ENCODE measurements at regions not wholly inside any gene's neighbourhood (a gene's known extent, or its start where the extent isn't known, plus 50 kb on each side); places are given as distances from the start of the nearest gene placed in this dataset.
"Not testable (repeated sequence)": the region's sequence is repeated elsewhere in the genome, so short reads cannot be mapped to it uniquely, and the experiment has no call there.

DNA sequence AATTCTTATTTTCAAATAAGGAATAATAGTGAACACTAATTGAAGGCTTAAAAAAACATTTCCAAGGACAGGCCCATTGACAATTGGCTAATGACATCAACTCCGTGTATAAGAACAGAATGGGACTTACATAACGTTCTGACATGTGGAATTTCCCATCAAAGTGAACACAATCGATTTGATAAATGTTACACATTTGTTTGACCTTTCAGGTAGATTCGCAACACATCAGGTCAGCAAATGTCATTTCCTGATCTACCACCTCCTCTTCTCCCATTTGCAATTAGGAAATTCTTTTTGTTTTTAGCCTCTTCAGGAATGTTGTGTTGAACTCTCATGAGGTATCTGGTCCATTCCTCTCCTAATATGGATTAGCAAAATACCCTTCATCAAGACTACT is 292.9 kb upstream of the SLC14A2 start:
- DNase-seq: no peak

DNA sequence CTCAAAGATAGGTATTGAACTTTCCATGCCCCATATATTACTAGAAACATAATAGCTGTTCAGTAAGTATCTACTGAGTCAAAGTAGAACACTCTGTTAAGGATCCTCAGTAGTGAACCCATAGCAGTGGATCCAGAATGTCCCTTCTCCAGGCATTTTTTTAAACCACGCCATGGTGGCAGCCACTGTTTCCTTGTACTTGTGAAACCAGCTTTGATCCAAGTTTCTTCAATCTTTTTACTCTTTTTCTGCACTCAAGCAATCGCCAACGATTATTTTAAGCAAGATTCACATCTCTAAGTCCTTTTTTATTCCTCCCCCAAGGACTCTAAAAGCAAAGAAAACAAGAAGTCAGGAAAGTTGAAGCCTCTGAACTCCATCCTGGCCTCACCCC is 291.2 kb upstream of the SLC14A2 start:
- DNase-seq: no peak

GRCh38 chr18:45324495-45325113 is 290.7 kb upstream of the SLC14A2 start:
- DNase-seq: no peak

DNA sequence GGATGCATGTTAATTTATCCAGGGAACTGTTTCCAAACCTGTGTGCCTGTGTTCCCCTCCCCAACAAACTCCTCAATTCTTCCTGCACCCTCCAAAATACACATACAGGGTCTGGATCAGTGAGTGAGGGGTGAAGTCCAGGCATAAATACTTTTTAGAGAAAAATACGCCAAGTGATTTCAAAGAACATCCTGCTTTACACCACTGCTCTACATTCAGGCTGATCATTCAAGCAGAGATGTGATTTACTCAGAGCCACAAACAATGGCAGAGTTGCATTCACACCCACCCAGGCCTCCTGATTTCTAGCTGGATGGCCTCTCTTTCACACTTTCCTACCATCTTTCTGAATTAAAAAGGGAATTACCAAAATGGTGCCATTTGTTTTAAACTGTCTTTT is 289.5 kb upstream of the SLC14A2 start:
- no peak for DNase-seq

DNA sequence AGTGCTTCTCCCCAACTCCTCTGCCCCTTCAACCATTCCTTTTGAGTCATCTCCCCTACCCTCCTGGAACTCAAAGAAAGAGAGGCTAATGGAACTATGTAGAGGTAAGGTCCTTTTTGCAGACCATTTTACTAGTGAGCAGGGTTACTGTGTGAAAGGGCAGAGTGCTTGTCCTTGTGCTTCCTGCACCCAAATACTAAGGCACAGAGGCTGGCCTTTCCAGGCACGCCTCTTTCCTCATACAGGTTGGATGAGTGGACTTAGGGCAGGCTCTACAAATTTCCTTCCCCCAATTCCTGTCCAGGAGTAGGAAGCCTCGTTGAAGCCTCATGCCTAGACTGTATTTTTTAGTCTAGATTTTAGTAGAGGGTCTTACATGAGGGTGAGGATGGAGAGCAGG is 288.8 kb upstream of the SLC14A2 start:
- DNase-seq: no peak

DNA sequence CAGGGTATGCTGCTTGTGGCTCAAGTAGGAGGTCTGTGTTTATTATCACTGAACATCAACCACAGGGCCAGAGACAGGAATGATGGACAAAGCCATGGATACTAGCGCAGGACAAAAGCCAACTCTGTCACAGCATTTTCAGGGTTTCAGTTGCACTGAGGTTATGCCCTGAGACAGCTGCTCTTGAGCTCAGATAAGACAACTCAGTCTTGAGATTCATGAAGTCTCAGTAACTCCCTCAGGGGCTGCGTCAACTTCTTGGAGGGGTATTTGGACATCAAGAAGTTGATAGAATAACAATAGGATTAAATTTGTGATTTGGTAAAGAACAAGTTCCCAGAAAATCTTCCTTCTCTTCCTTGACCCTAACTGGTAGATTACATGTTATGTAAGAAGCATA is 287.0 kb upstream of the SLC14A2 start:
- no peak for DNase-seq

DNA sequence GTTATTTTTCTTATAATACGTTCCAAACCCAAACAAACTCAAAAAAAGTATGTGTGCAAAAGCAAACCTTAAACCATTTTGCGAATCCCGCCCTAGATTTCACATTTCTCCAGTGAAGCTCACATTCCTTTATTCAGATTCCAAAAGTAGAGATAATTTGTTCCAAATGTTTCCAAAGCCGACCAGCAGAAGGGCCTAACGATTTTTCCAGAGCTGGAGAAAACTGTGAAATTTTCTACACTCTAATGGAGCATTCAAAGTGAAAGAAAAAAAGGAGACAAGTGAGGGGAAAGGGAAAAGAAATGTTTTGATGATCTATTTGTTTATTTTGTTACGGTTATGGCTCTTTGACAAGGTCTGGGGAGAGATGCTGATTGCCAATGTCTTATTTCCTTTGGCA is 286.5 kb upstream of the SLC14A2 start:
- DNase-seq: no peak

DNA sequence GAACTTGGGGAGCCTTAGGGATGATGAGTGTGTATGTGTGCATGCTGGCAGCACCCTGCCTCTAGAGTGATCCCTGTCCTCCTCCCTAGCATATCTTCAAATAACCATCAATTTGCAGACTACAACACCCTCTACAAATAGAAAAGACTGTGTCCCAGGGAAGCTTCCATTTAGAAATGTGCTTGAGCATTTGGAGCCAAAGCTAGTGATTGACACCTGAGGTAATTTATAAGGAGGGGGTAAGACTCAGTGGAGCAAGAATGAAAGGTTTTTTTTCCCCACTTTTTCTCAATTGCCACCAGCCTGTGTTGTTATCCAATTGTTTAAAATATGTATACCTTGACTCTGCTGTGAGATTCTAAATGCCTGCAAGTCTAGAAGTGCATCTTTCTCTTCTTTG is 286.0 kb upstream of the SLC14A2 start:
- no peak for DNase-seq

DNA sequence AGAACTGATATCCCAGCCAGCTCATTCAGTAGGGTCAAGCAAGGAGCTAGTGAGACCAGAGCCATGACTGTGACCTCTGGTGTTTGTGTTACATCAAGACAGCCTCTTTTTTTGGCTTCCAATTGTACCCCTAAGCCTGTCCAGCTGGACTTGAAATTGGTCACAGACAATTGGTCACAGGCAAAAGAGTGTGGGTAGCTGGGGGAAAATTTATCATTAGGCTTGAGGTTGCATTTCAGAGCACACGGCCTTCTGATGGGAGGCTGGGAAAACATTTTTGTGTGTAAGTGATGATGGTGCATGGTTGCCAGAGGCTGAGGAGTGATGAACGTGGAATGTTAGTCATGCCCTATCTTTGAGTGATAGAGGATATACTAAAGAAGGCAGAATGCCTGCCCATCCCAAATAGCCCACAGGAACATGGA is 285.1 kb upstream of the SLC14A2 start:
- no peak for DNase-seq

DNA sequence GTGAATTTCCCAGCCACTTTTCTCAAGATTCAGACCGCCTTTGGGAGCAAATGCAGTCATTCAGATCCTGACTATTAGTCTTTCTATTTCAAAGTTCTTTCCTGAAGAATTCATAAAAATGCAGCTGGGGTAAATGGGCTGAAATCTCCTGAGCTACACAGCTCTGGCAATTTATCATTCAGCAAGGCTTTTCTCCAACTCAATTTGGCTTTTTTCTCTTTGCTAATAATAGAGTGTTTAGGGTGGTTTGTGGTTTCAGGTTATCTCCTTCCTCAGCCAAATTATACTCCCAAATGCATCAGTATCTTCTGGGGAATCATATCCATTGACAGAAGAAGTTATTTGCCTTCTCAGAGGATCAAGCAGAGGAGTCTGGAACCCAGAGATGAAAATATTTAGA is 282.4 kb upstream of the SLC14A2 start:
- DNase-seq: no peak

GRCh38 chr18:45334191-45334590 is 281.1 kb upstream of the SLC14A2 start:
- DNase-seq: no peak

DNA sequence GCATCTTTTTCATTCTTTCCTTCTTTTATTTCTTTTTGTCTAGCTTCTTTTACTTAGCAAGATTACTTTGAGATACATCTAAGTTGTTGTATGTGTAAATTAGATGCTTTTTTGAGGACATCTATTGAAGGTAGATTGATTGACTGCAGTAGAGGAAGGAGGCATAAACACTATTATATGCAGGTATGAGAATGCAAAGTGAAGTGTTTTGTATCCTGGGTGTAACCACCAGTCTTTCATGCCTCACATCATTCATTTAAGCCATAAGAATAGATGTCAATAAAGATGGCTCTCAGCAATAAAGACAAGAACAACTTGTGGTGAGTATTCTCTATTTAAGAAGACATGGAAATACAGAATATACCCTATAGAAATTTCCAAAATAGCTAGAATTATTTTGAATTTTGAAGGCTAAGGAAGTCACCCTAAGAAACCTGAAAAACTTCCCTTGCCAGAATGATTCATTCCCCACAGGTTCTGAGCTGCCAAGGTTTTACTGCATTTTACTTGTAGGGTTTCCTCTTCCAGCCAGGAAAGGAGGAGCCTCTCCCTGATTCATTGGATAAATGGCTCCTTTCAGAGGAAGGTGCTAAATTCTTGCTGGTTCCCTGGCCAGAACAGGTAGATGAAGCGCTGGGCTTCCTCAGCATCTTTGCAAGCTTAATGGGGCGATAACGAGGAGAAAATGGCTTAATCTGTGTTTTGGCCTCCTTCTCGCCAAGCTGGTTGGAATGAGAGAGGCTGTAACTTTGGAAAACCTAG is 279.8 kb upstream of the SLC14A2 start:
- DNase-seq: peak; percentile 48

DNA sequence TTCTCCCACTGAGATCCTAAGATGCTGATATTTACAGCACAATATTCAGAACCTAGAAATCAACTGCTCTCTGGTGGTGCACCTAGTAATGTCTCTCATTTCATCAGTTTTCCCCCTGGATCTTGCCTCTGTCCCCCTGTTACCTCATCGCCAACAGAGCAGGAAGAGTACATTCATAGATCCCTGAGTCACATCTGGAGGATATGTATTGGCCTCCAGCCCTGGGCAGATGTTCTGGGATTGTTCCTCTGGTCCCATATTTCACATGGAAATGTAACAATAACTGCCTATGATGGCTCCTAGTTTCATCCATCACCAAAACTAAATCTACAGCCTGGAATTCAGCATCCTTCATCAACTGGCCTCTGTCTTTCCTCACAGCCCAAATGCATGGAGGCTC is 278.8 kb upstream of the SLC14A2 start:
- no peak for DNase-seq

DNA sequence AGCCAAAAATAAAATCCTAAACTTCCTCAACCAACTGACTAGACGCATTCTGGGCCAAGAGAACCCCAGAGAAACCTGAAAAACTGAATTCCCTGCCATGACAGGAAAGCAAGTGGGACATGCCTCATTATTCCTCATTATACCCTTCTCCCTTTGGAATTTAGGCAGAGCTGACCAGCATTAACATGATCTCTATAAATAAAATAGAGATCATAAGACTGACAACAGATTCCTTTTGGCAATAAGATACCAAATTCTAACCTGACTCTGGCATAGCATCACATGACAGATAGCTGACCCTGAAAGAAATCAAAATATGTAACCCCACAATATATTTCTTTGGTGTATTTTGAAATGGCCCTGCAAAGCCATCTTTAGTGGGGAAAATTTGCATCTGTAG is 277.8 kb upstream of the SLC14A2 start:
- DNase-seq: no peak

DNA sequence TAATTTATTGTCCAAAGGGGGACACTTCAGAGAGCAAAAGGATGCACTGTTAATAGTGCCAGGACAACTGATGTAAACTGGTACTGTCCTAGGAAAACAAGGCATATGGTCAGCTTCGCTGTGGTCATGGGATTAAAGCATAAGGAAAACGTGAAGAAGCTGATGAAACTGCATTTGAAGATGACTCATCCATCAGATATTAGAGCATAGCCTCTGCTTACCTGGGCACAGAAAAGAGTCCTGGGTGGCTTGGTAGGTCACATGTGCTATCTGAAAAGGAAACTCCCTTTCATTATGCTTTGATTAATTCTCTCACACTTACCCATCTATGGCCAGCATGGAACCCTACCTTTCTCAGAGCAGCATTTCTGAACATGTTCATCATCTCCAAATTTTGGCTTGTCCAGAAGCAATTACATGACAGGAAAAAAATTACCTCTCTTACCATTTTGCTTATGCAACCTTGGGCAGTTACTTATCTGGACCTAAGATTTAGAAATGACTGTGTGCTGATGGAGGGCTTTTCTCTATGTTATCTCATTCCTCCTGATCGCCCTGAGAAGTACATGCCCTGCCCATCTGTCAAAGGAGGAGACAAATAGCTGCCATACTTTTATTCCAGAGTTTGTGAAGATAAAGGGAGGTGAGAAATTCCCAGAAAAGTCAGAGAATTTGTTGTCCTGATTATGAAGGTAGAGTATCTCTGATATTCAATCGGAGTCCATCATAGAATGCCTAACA is 275.3 kb upstream of the SLC14A2 start:
- DNase-seq: no peak

DNA sequence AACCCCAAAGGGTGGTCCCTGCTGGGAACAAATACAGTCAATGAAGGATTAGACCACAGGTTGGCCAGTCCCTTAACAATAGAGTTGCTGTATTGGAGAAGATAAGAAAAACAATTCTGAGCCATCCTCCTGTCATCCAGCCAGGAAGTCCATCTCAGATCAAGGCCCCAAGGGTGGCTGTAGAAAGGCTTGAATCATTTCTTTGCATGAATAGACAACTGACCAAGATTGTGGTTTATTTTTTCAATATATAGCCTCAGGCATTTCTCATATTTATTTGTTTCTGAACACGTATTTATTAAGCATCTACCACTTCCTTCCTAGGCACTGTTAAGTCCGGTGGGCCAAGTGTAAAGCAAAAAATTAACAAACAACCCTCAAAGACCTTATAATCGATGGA is 274.4 kb upstream of the SLC14A2 start:
- DNase-seq: no peak

GRCh38 chr18:45341454-45341853 is 273.8 kb upstream of the SLC14A2 start:
- no peak for DNase-seq

GRCh38 chr18:45342166-45342565 is 273.1 kb upstream of the SLC14A2 start:
- DNase-seq: no peak

DNA sequence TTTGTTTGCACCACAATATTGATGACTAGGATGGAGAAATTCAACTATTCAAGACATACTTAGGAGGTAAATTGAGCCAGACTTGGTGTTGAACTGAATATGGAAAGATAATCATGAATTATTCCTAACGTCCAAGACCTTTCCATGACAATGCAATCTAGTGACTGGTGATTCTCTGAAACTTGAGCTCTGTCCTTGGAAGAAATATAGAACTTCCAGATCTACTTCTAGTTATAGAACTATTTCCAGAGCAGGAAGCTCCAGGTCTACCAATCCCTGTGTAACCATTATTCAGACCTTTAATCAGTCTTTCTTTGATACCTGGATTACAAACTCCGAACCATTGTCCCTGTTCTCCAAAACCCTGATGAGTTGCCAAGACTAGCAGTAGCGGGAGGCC is 272.6 kb upstream of the SLC14A2 start:
- no peak for DNase-seq

- DNase-seq: no peak
Observed at GRCh38 chr18:45343365-45343764, 271.9 kb upstream of the SLC14A2 start.

- DNase-seq: not testable (repeated sequence)
Observed at GRCh38 chr18:45344680-45345079, 270.6 kb upstream of the SLC14A2 start.

DNA sequence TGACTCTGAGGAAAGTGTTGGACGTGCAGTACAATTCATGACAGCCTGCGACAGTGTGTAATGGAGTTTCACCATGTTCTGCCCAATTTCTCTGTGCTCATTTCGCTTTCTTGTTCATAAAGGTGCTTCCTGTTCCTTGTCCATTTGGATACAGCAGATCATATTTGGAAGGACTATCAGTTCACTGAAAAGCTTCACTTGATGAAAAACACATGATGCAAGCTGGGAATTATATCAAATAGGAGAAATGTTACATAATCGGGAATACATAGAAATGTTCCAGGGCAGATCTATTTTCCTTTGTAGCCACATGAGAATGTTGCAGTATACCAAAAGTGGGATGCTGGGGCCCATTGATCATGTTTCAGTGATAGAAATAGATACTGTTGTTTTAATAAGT is 266.3 kb upstream of the SLC14A2 start:
- DNase-seq: no peak

- no peak for DNase-seq
Observed at GRCh38 chr18:45349467-45349866, 265.8 kb upstream of the SLC14A2 start.

All from left hindlimb (tissue), 1 donor.